Endothelial cell of umbilical vein (primary cell): ENCODE measurements at regions not wholly inside any gene's neighbourhood (a gene's known extent, or its start where the extent isn't known, plus 50 kb on each side); places are given as distances from the start of the nearest gene placed in this dataset.

Source experiments
- BruUV-seq: library from RNA; stranded (reverse); fragments of 400-500 nt; replicated peaks from 2 replicates; lab custom pipeline; 2021; lab: Mats Ljungman, UMichigan
- CTCF ChIA-PET: fragments of 300-600, 350-600 bp; sonication (Branson Sonifier 250); formaldehyde crosslinking; loops from one replicate; lab custom pipeline; 2021; ENCODE audit warnings: antibody characterized with exemption, inconsistent platforms; lab: Charles Lee
- POLR2A ChIA-PET: fragments of 300-600, 350-600 bp; sonication (Branson Sonifier 250); formaldehyde crosslinking; loops from one replicate; lab custom pipeline; 2021; ENCODE audit warnings: antibody characterized with exemption, inconsistent platforms; lab: Charles Lee
- DNase-seq: peaks from one replicate; pipeline ENCODE4 v3.0.0-alpha.2; 2011; ENCODE audit warnings: low read depth, low spot score
- FAIRE-seq: peaks from 2 replicates; lab custom pipeline; 2011; peaks lifted over from hg19 to GRCh38; lab: Jason Lieb, UNC
- H2AFZ ChIP-seq: 2 replicates; pipeline ENCODE4 v1.6.0; 2012; ENCODE audit warnings: low read depth, low read length, control low read depth, inconsistent platforms
- H3K27ac ChIP-seq: 2 replicates; pipeline ENCODE4 v1.5.1; 2011; ENCODE audit warnings: low read depth, mild to moderate bottlenecking, control low read depth, low read length, moderate library complexity; ENCODE audit not compliant: insufficient read depth
- H3K27me3 ChIP-seq, 2 experiments: 2 replicates each; pipeline versions ENCODE4 v1.6.0 to v1.6.1; 2011; ENCODE audit warnings: low read length in 2 of 2, mixed read lengths in 1 of 2; ENCODE audit not compliant: control insufficient read depth in 2 of 2, insufficient read depth in 2 of 2
- H3K36me3 ChIP-seq, 2 experiments: 2 replicates in 1 of 2; 3 replicates in 1 of 2; pipeline ENCODE4 v1.5.1; 2011; ENCODE audit warnings: low read length in 2 of 2, mild to moderate bottlenecking in 1 of 2, moderate library complexity in 1 of 2; ENCODE audit not compliant: control insufficient read depth in 2 of 2, insufficient read depth in 2 of 2; ENCODE audit errors: extremely low read depth in 1 of 2
- H3K4me1 ChIP-seq: 3 replicates; pipeline ENCODE4 v1.5.1; 2011; ENCODE audit warnings: mild to moderate bottlenecking, low read length; ENCODE audit not compliant: control insufficient read depth, insufficient read depth; ENCODE audit errors: extremely low read depth
- H3K4me2 ChIP-seq: 2 replicates; pipeline ENCODE4 v1.6.1; 2011; ENCODE audit warnings: low read length, control low read depth, mixed read lengths; ENCODE audit not compliant: insufficient read depth
- H3K4me3 ChIP-seq, 3 experiments: fragments of 200-600 bp in 1 of 3; sonication (generic), shearing (Covaris generic) in 1 of 3; replicated peaks in 1 of 3; 2 replicates each; pipeline ENCODE4 v1.5.1; 2011 to 2016; ENCODE audit warnings: control low read depth in 3 of 3, low read length in 3 of 3, mild to moderate bottlenecking in 2 of 3, inconsistent platforms in 1 of 3, low read depth in 1 of 3, moderate library complexity in 1 of 3; ENCODE audit not compliant: insufficient read depth in 1 of 3
- H3K79me2 ChIP-seq: 2 replicates; pipeline ENCODE4 v1.6.0; 2012; ENCODE audit warnings: low read length, inconsistent platforms; ENCODE audit not compliant: control insufficient read depth, insufficient read depth
- H3K9ac ChIP-seq: replicated peaks from 2 replicates; pipeline ENCODE3; 2011; ENCODE audit warnings: low read length, control low read depth; ENCODE audit not compliant: insufficient read depth; ENCODE audit errors: extremely low read depth
- H3K9me1 ChIP-seq: replicated peaks from 3 replicates; pipeline ENCODE4 v1.6.0; 2011; ENCODE audit warnings: mild to moderate bottlenecking, low read length; ENCODE audit not compliant: control insufficient read depth, insufficient read depth; ENCODE audit errors: extremely low read depth
- H3K9me3 ChIP-seq: replicated peaks from 2 replicates; pipeline ENCODE4 v1.5.1; 2012; ENCODE audit warnings: low read length, inconsistent platforms; ENCODE audit not compliant: control insufficient read depth, insufficient read depth
- H4K20me1 ChIP-seq: replicated peaks from 2 replicates; pipeline ENCODE3; 2011; ENCODE audit warnings: mild to moderate bottlenecking, low read length; ENCODE audit not compliant: control insufficient read depth, insufficient read depth; ENCODE audit errors: extremely low read depth
- EZH2 ChIP-seq: IDR thresholded peaks from 2 replicates; pipeline ENCODE4 v1.6.1; 2012; ENCODE audit warnings: borderline replicate concordance, low read depth, mild to moderate bottlenecking, moderate library complexity, low read length, inconsistent platforms; ENCODE audit not compliant: severe bottlenecking
- FOS ChIP-seq: IDR thresholded peaks from 2 replicates; pipeline ENCODE4 v1.6.1; 2011; ENCODE audit warnings: mild to moderate bottlenecking, low read length, moderate library complexity, borderline replicate concordance; ENCODE audit not compliant: insufficient read depth
- GATA2 ChIP-seq: IDR thresholded peaks from 2 replicates; pipeline ENCODE4 v1.7.0; 2011; ENCODE audit warnings: low read depth, mild to moderate bottlenecking, moderate library complexity, mixed read lengths, low read length; ENCODE audit not compliant: insufficient read length, insufficient read depth
- JUN ChIP-seq: IDR thresholded peaks from 2 replicates; pipeline ENCODE4 v1.6.1; 2011; ENCODE audit warnings: borderline replicate concordance, low read depth; ENCODE audit not compliant: insufficient read length, insufficient read depth
- MYC ChIP-seq: IDR thresholded peaks from one replicate; pipeline ENCODE4 v1.6.1; 2011; ENCODE audit warnings: mild to moderate bottlenecking, low read depth, low read length
- POLR2A ChIP-seq: IDR thresholded peaks from 2 replicates; pipeline ENCODE4 v1.6.1; 2012; ENCODE audit warnings: low read depth, mild to moderate bottlenecking, control low read depth, low read length
- POLR2AphosphoS5 ChIP-seq: IDR thresholded peaks from 2 replicates; pipeline ENCODE4 v1.6.1; 2012; ENCODE audit warnings: low read depth, mild to moderate bottlenecking, control low read depth, low read length, moderate library complexity; ENCODE audit not compliant: insufficient read depth
- dilution Hi-C: fragments of 300-500 bp; cut with MboI; formaldehyde crosslinking; loops from one replicate; pipeline ENCODE4 v1.15.0; 2019; ENCODE audit warnings: low sequenced_read_pairs; ENCODE audit not compliant: extremely low pct_ligation_motif_present
- intact Hi-C: fragments of 100-400 bp; cut with micrococcal nuclease; formaldehyde crosslinking; loops from one replicate; pipeline ENCODE4 v1.10.0; 2022
- TF ChIP-seq, protein P1 (sequence below), 2 donors: IDR thresholded peaks; 1 replicate in 1 of 2; 2 replicates in 1 of 2; pipeline ENCODE4 v1.5.1; 2011; ENCODE audit warnings: low read length in 2 of 2, mild to moderate bottlenecking in 2 of 2, moderate library complexity in 2 of 2, control low read depth in 1 of 2, inconsistent platforms in 1 of 2, low read depth in 1 of 2; ENCODE audit not compliant: insufficient read depth in 1 of 2; ENCODE audit errors: extremely low read depth in 1 of 2
- TF ChIP-seq, protein P2 (sequence below): IDR thresholded peaks from 2 replicates; pipeline ENCODE4 v1.6.1; 2011; ENCODE audit not compliant: insufficient read depth, insufficient read length

DNA sequence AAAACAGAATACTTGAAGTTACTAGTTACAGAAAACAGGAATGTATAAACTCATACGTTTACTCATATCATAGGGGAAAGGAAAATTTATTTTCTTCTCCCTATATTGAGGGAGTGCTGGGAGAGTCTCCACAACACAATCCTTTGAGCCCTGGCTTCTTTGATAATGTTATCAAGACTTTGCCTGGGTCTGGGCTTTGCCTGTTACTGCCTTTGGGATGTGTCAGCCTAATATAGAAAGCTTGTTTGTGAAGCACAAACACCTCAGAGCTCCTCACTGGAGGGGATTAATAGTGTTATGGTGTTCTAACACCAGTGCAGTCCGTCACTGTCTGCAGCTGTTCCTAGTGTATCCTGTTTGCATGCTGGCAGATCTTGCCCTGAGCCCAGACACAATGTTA lies 107.8 kb downstream of the VCY start:
- no peak for TF ChIP-seq JUN
- TF ChIP-seq, protein P1, sequence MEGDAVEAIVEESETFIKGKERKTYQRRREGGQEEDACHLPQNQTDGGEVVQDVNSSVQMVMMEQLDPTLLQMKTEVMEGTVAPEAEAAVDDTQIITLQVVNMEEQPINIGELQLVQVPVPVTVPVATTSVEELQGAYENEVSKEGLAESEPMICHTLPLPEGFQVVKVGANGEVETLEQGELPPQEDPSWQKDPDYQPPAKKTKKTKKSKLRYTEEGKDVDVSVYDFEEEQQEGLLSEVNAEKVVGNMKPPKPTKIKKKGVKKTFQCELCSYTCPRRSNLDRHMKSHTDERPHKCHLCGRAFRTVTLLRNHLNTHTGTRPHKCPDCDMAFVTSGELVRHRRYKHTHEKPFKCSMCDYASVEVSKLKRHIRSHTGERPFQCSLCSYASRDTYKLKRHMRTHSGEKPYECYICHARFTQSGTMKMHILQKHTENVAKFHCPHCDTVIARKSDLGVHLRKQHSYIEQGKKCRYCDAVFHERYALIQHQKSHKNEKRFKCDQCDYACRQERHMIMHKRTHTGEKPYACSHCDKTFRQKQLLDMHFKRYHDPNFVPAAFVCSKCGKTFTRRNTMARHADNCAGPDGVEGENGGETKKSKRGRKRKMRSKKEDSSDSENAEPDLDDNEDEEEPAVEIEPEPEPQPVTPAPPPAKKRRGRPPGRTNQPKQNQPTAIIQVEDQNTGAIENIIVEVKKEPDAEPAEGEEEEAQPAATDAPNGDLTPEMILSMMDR (IDR thresholded peaks at IDR 0.05; ENCODE audit: extremely low read depth in 1 of 2, insufficient read depth in 1 of 2, low read depth in 1 of 2, low read length in 2 of 2) = no peak
- TF ChIP-seq, protein P2, sequence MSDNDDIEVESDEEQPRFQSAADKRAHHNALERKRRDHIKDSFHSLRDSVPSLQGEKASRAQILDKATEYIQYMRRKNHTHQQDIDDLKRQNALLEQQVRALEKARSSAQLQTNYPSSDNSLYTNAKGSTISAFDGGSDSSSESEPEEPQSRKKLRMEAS = no peak
- no peak for TF ChIP-seq FOS
- no peak for TF ChIP-seq GATA2
- no peak for TF ChIP-seq MYC
- POLR2A ChIA-PET = no interaction called here
- H3K4me1 ChIP-seq = no peaks in the 10 kb centered on the region
- no peaks in the 10 kb centered on the region for H3K9me1 ChIP-seq
- H3K4me2 ChIP-seq = no peak overlapping the region
- H3K9ac ChIP-seq = no peak overlapping the region
- BruUV-seq = no TSS peak
- CTCF ChIA-PET = no interaction called here
- no peaks in the 10 kb centered on the region for H3K27me3 ChIP-seq
- H3K4me3 ChIP-seq = no peak overlapping the region
- no peak for DNase-seq
- H3K9me3 ChIP-seq = no peaks in the 10 kb centered on the region
- dilution Hi-C loops = no loop called here
- H3K36me3 ChIP-seq = no peaks in the 10 kb centered on the region
- intact Hi-C loops = no loop called here
- H3K79me2 ChIP-seq = no peaks in the 10 kb centered on the region
- no peaks in the 10 kb centered on the region for H4K20me1 ChIP-seq
- H3K27ac ChIP-seq = no peak overlapping the region
- FAIRE-seq = no peak
- H2AFZ ChIP-seq = no peak overlapping the region

DNA sequence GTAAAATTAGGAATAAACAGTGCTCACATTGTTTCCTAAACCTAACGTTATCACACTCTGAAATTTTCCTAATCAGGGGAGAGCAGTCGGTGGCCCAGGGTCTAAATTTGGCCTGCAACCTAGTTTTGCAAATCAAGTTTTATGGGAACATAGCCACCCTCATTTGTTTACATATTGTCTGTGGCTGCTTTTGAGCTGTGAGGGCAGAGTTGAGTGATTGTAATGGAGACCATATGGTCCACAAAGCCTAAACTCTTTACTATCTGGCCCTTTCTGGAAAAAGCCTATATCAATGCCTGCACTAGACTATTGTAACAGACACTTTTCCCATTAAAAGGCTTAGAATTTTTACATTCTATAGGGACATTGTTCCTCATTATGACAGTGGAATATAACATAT lies 105.2 kb downstream of the VCY start:
- Histone ChIP-seq H3K79me2 (no peaks in the 10 kb centered on the region), H3K27me3 (no peaks in the 10 kb centered on the region), H3K36me3 (no peaks in the 10 kb centered on the region), H2AFZ (no peak overlapping the region), H3K27ac (no peak overlapping the region), H3K4me1 (no peaks in the 10 kb centered on the region), H3K4me2 (no peak overlapping the region), H3K4me3 (no peak overlapping the region), H3K9me1 (no peaks in the 10 kb centered on the region), H4K20me1 (no peaks in the 10 kb centered on the region), H3K9ac (no peak overlapping the region), H3K9me3 (no peaks in the 10 kb centered on the region)
- ChIA-PET CTCF (no interaction called here), POLR2A (no interaction called here)
- no TSS peak for BruUV-seq
- TF ChIP-seq, protein P1 (IDR thresholded peaks at IDR 0.05; ENCODE audit: extremely low read depth in 1 of 2, insufficient read depth in 1 of 2, low read depth in 1 of 2, low read length in 2 of 2) = no peak
- no peak for TF ChIP-seq POLR2A
- no peak for TF ChIP-seq GATA2
- no peak for TF ChIP-seq MYC
- no peak for TF ChIP-seq JUN
- no peak for TF ChIP-seq EZH2
- no peak for TF ChIP-seq FOS
- TF ChIP-seq, protein P2 = no peak
- TF ChIP-seq POLR2AphosphoS5 = no peak
- intact Hi-C loops = no loop called here
- DNase-seq (no peak), FAIRE-seq (no peak)
- dilution Hi-C loops = no loop called here
